OCI-LY7 (cell line): ENCODE measurements at regions not wholly inside any gene's neighbourhood (a gene's known extent, or its start where the extent isn't known, plus 50 kb on each side); places are given as distances from the start of the nearest gene placed in this dataset.

ENCODE experiments used
- BruUV-seq: library from RNA; stranded (reverse); fragments of 400-500 nt; replicated peaks from 2 replicates; lab custom pipeline; 2021; lab: Mats Ljungman, UMichigan
- CTCF ChIA-PET: fragments of 300-600 bp; sonication (Branson Sonifier 250); formaldehyde crosslinking; loops from one replicate; lab custom pipeline; 2022; ENCODE audit warnings: antibody characterized with exemption; ENCODE audit not compliant: unreplicated experiment; lab: Charles Lee
- POLR2A ChIA-PET: fragments of 300-600 bp; sonication (Branson Sonifier 250); formaldehyde crosslinking; loops from one replicate; lab custom pipeline; 2022; ENCODE audit warnings: antibody characterized with exemption; lab: Charles Lee
- DNase-seq: peaks from one replicate; pipeline ENCODE4 v3.0.0-alpha.2; 2015; ENCODE audit warnings: low spot score
- H2AFZ ChIP-seq: fragments of 200-600 bp; sonication (generic), shearing (Covaris generic); 2 replicates; pipeline ENCODE4 v1.6.1; 2014; ENCODE audit warnings: mild to moderate bottlenecking, antibody characterized with exemption, low read length, moderate library complexity
- H3K27ac ChIP-seq: fragments of 200-600 bp; sonication (generic); 2 replicates; pipeline ENCODE4 v1.5.1; 2014; ENCODE audit warnings: mixed run types, low read depth, mild to moderate bottlenecking, moderate library complexity, low read length, inconsistent platforms; ENCODE audit not compliant: poor library complexity, severe bottlenecking
- H3K36me3 ChIP-seq: fragments of 200-600 bp; sonication (generic); 2 replicates; pipeline ENCODE4 v1.6.1; 2014; ENCODE audit warnings: mild to moderate bottlenecking, antibody characterized with exemption, low read length, moderate library complexity, mixed read lengths; ENCODE audit not compliant: insufficient read depth
- H3K4me1 ChIP-seq: fragments of 200-600 bp; sonication (generic); 2 replicates; pipeline ENCODE4 v1.5.1; 2014; ENCODE audit warnings: mild to moderate bottlenecking, low read length; ENCODE audit not compliant: insufficient read depth, poor library complexity, severe bottlenecking
- H3K4me2 ChIP-seq: fragments of 200-600 bp; sonication (generic); 2 replicates; pipeline ENCODE4 v1.6.1; 2014; ENCODE audit warnings: mild to moderate bottlenecking, low read length
- H3K4me3 ChIP-seq: fragments of 200-600 bp; sonication (generic); 2 replicates; pipeline ENCODE4 v1.5.1; 2014; ENCODE audit warnings: mild to moderate bottlenecking, low read depth, low read length; ENCODE audit not compliant: poor library complexity, severe bottlenecking
- H3K79me2 ChIP-seq: fragments of 200-600 bp; sonication (generic); 2 replicates; pipeline ENCODE4 v1.6.1; 2016; ENCODE audit warnings: low read depth, mild to moderate bottlenecking, low read length, moderate library complexity, mixed read lengths; ENCODE audit not compliant: insufficient read depth
- H3K9me2 ChIP-seq: fragments of 200-600 bp; sonication (generic); 2 replicates; pipeline ENCODE4 v1.6.1; 2016; ENCODE audit warnings: mild to moderate bottlenecking, low read length, mixed read lengths; ENCODE audit not compliant: insufficient read depth
- H3K9me3 ChIP-seq: fragments of 200-600 bp; sonication (generic); 2 replicates; pipeline ENCODE4 v1.6.1; 2014; ENCODE audit warnings: mild to moderate bottlenecking, mixed run types, low read length, mixed read lengths
- H4K20me1 ChIP-seq: fragments of 200-600 bp; sonication (generic); 2 replicates; pipeline ENCODE4 v1.6.1; 2014; ENCODE audit warnings: mild to moderate bottlenecking, antibody characterized with exemption, low read length, moderate library complexity, mixed read lengths; ENCODE audit not compliant: insufficient read depth
- CTCF ChIP-seq: fragments of 200-600 bp; sonication (generic); conservative IDR thresholded peaks from 2 replicates; pipeline ENCODE4 v1.5.1; 2014; ENCODE audit warnings: mild to moderate bottlenecking, antibody characterized with exemption, low read length, moderate library complexity, mixed read lengths
- EZH2phosphoT487 ChIP-seq: fragments of 200-600 bp; sonication (generic); IDR thresholded peaks from 2 replicates; pipeline ENCODE4 v1.6.1; 2018; ENCODE audit warnings: low read depth, borderline replicate concordance, mild to moderate bottlenecking, mixed run types, antibody characterized with exemption, low read length, moderate library complexity, mixed read lengths
- intact Hi-C: fragments of 100-400 bp; cut with micrococcal nuclease; formaldehyde crosslinking; loops from one replicate; pipeline ENCODE4 v1.10.0; 2022; ENCODE audit not compliant: unreplicated experiment

GRCh38 chr14:51457843-51458562, 193.7 kb upstream of the FRMD6 start:
- no peaks in the 10 kb centered on the region for H3K9me3 ChIP-seq
- no peaks in the 10 kb centered on the region for H3K36me3 ChIP-seq
- H3K4me2 ChIP-seq: no peak overlapping the region
- no peak overlapping the region for H2AFZ ChIP-seq
- H3K4me3 ChIP-seq: no peak overlapping the region
- H3K9me2 ChIP-seq: no peaks in the 10 kb centered on the region
- no TSS peak for BruUV-seq
- no peaks in the 10 kb centered on the region for H3K4me1 ChIP-seq
- CTCF ChIA-PET: no interaction called here
- intact Hi-C loops: no loop called here
- POLR2A ChIA-PET: no interaction called here
- no peak for DNase-seq
- H3K27ac ChIP-seq: no peak overlapping the region
- no peak for TF ChIP-seq CTCF
- TF ChIP-seq EZH2phosphoT487: no peak
- H3K79me2 ChIP-seq: no peaks in the 10 kb centered on the region
- H4K20me1 ChIP-seq: no peaks in the 10 kb centered on the region

- Histone ChIP-seq H3K79me2 (no peaks in the 10 kb centered on the region), H4K20me1 (no peaks in the 10 kb centered on the region), H3K4me1 (no peaks in the 10 kb centered on the region), H3K36me3 (no peaks in the 10 kb centered on the region), H2AFZ (no peak overlapping the region), H3K27ac (no peak overlapping the region), H3K9me3 (no peaks in the 10 kb centered on the region), H3K9me2 (no peaks in the 10 kb centered on the region), H3K4me2 (no peak overlapping the region), H3K4me3 (no peak overlapping the region)
- intact Hi-C loops: no loop called here
- TF ChIP-seq CTCF (no peak), EZH2phosphoT487 (no peak)
- CTCF ChIA-PET: no interaction called here
- POLR2A ChIA-PET: no interaction called here
- no peak for DNase-seq
- BruUV-seq: no TSS peak
These were observed 193.2 kb upstream of the FRMD6 start for GRCh38 chr14:51458563-51458955.

- intact Hi-C loops: no loop called here
- no peaks in the 10 kb centered on the region for H3K79me2 ChIP-seq
- TF ChIP-seq EZH2phosphoT487: no peak
- no peak for TF ChIP-seq CTCF
- BruUV-seq: no TSS peak
- ChIA-PET CTCF (no interaction called here), POLR2A (no interaction called here)
- H3K9me2 ChIP-seq: no peaks in the 10 kb centered on the region
- H3K9me3 ChIP-seq: no peaks in the 10 kb centered on the region
- H4K20me1 ChIP-seq: no peaks in the 10 kb centered on the region
- no peak overlapping the region for H3K4me3 ChIP-seq
- DNase-seq: no peak
- no peaks in the 10 kb centered on the region for H3K36me3 ChIP-seq
- no peak overlapping the region for H3K4me2 ChIP-seq
- no peak overlapping the region for H3K27ac ChIP-seq
- H2AFZ ChIP-seq: no peak overlapping the region
- H3K4me1 ChIP-seq: no peaks in the 10 kb centered on the region
These were observed 191.7 kb upstream of the FRMD6 start for GRCh38 chr14:51460011-51460410.
